ENCODE measurements at regions not wholly inside any gene's neighbourhood (a gene's known extent, or its start where the extent isn't known, plus 50 kb on each side); places are given as distances from the start of the nearest gene placed in this dataset.

- TF ChIP-seq CTCF (IDR thresholded peaks at IDR 0.05; ENCODE audit: poor library complexity, severe bottlenecking) (no peak), SMC3 (conservative IDR thresholded peaks at IDR 0.05; ENCODE audit: poor library complexity) (no peak), POLR2AphosphoS5 (IDR thresholded peaks at IDR 0.05) (no peak)
- TF ChIP-seq, protein P1, sequence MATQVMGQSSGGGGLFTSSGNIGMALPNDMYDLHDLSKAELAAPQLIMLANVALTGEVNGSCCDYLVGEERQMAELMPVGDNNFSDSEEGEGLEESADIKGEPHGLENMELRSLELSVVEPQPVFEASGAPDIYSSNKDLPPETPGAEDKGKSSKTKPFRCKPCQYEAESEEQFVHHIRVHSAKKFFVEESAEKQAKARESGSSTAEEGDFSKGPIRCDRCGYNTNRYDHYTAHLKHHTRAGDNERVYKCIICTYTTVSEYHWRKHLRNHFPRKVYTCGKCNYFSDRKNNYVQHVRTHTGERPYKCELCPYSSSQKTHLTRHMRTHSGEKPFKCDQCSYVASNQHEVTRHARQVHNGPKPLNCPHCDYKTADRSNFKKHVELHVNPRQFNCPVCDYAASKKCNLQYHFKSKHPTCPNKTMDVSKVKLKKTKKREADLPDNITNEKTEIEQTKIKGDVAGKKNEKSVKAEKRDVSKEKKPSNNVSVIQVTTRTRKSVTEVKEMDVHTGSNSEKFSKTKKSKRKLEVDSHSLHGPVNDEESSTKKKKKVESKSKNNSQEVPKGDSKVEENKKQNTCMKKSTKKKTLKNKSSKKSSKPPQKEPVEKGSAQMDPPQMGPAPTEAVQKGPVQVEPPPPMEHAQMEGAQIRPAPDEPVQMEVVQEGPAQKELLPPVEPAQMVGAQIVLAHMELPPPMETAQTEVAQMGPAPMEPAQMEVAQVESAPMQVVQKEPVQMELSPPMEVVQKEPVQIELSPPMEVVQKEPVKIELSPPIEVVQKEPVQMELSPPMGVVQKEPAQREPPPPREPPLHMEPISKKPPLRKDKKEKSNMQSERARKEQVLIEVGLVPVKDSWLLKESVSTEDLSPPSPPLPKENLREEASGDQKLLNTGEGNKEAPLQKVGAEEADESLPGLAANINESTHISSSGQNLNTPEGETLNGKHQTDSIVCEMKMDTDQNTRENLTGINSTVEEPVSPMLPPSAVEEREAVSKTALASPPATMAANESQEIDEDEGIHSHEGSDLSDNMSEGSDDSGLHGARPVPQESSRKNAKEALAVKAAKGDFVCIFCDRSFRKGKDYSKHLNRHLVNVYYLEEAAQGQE (IDR thresholded peaks at IDR 0.05; ENCODE audit: borderline replicate concordance): no peak
These were observed 778.4 kb downstream of the GALC start for GRCh38 chr14:87214558-87214957.
